Panc1 (cell line): ENCODE measurements at regions not wholly inside any gene's neighbourhood (a gene's known extent, or its start where the extent isn't known, plus 50 kb on each side); places are given as distances from the start of the nearest gene placed in this dataset.

Experiments used
- ATAC-seq: fragments of 200-7000 bp; cut with Tn5 transposase; 2 replicates; pipeline ENCODE4 v1.9.1; 2020; ENCODE audit warnings: mild to moderate bottlenecking, moderate library complexity
- BruUV-seq: library from RNA; stranded (reverse); fragments of 400-500 nt; replicated peaks from 2 replicates; lab custom pipeline; 2021; lab: Mats Ljungman, UMichigan
- CTCF ChIA-PET: fragments of 300-600 bp; sonication (Branson Sonifier 250); formaldehyde crosslinking; loops from one replicate; lab custom pipeline; 2022; ENCODE audit warnings: antibody characterized with exemption; lab: Charles Lee
- POLR2A ChIA-PET: fragments of 300-600 bp; sonication (Branson Sonifier 250); formaldehyde crosslinking; loops from one replicate; lab custom pipeline; 2022; ENCODE audit warnings: antibody characterized with exemption; lab: Charles Lee
- DNase-seq: peaks from one replicate; pipeline ENCODE4 v3.0.0-alpha.2; 2010; ENCODE audit warnings: low read depth, low spot score
- H3K27ac ChIP-seq: 2 replicates; pipeline ENCODE4 v1.5.1; 2011; ENCODE audit warnings: mild to moderate bottlenecking, low read length, inconsistent platforms
- H3K27me3 ChIP-seq: fragments of 200-500 bp; sonication (Bioruptor generic); 2 replicates; pipeline ENCODE4 v1.6.0; 2014; ENCODE audit warnings: low read length, inconsistent platforms; ENCODE audit not compliant: control insufficient read depth, insufficient read depth
- H3K36me3 ChIP-seq: fragments of 200-500 bp; sonication (Bioruptor generic); 2 replicates; pipeline ENCODE4 v1.5.1; 2014; ENCODE audit warnings: inconsistent platforms, mild to moderate bottlenecking, low read length, moderate library complexity; ENCODE audit not compliant: control insufficient read depth, insufficient read depth
- H3K4me1 ChIP-seq: 2 replicates; pipeline ENCODE4 v1.5.1; 2011; ENCODE audit warnings: inconsistent platforms, mild to moderate bottlenecking, low read length, moderate library complexity; ENCODE audit not compliant: control insufficient read depth, insufficient read depth
- H3K4me3 ChIP-seq, 2 experiments: 2 replicates each; pipeline ENCODE4 v1.5.1; 2011 to 2012; ENCODE audit warnings: low read depth in 2 of 2, low read length in 2 of 2, mild to moderate bottlenecking in 2 of 2, inconsistent platforms in 1 of 2, moderate library complexity in 1 of 2
- H3K9me3 ChIP-seq: fragments of 200-500 bp; sonication (Bioruptor generic); 2 replicates; pipeline ENCODE4 v1.5.1; 2014; ENCODE audit warnings: low read depth, mild to moderate bottlenecking, inconsistent platforms, low read length, moderate library complexity; ENCODE audit not compliant: control insufficient read depth, insufficient read depth
- POLR2AphosphoS5 ChIP-seq: IDR thresholded peaks from 2 replicates; pipeline ENCODE4 v1.6.1; 2012; ENCODE audit warnings: mild to moderate bottlenecking, low read depth, low read length, moderate library complexity
- SIN3A ChIP-seq: IDR thresholded peaks from 2 replicates; pipeline ENCODE4 v1.6.1; 2012; ENCODE audit warnings: low read depth, mild to moderate bottlenecking, low read length, moderate library complexity, borderline replicate concordance; ENCODE audit not compliant: insufficient read depth
- TCF7L2 ChIP-seq: IDR thresholded peaks from 2 replicates; pipeline ENCODE4 v1.6.1; 2011; ENCODE audit warnings: mild to moderate bottlenecking, low read depth, low read length, inconsistent platforms
- in situ Hi-C: cut with HindIII; loops from 2 replicates; pipeline ENCODE4 v1.10.0; 2016; ENCODE audit warnings: low sequenced_read_pairs, low pct_unique_long_range_greater_than_20kb
- intact Hi-C: fragments of 100-400 bp; cut with micrococcal nuclease; formaldehyde crosslinking; loops from one replicate; pipeline ENCODE4 v1.10.0; 2022; ENCODE audit not compliant: unreplicated experiment
- TF ChIP-seq, protein P1 (sequence below), 2 experiments: IDR thresholded peaks; 2 replicates each; pipeline ENCODE4 v1.6.1; 2011 to 2012; ENCODE audit warnings: low read depth in 2 of 2, control low read depth in 1 of 2, low read length in 1 of 2, mild to moderate bottlenecking in 1 of 2, moderate library complexity in 1 of 2; ENCODE audit not compliant: insufficient read depth in 1 of 2
- TF ChIP-seq, protein P2 (sequence below): fragments of 450-650 bp; IDR thresholded peaks from 2 replicates; pipeline ENCODE4 v1.5.1; 2017; ENCODE audit warnings: mild to moderate bottlenecking

DNA sequence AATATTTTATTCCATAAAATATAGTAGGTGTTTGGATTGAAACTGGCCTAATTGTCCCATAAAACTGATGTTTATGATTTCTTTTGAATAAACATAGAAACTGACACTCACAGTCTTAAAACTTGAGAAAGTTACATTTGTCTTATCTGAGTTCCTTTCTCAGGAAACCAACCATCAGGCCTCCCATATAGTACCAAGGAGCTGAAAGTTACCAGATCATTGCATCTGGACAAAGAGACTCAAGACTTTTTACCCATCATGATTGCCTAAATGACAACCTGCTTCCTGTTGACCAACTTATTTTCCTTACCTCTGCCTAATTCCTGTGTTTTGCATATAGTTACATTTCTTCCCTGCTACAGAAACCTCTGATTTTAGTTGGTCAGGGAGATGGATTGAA is 137.0 kb upstream of the XPO1 start:
- no peak for DNase-seq
- Histone ChIP-seq H3K36me3 (no peaks in the 10 kb centered on the region), H3K4me3 (no peak overlapping the region), H3K9me3 (peaks cover 15% of the 10 kb centered on the region; the same call in 1 of the 2 replicates), H3K4me1 (peaks cover 9% of the 10 kb centered on the region), H3K27me3 (no peaks in the 10 kb centered on the region), H3K27ac (no peak overlapping the region)
- ATAC-seq, result no peak
- BruUV-seq, result no TSS peak
- ChIA-PET CTCF (no interaction called here), POLR2A (interaction anchor here (0.6 kb wide), 1 partner anchor 55 kb away, joined by 3 read pairs; no protein-coding TSS in a partner anchor)
- in situ Hi-C loops, result no loop called here
- TF ChIP-seq, protein P1, sequence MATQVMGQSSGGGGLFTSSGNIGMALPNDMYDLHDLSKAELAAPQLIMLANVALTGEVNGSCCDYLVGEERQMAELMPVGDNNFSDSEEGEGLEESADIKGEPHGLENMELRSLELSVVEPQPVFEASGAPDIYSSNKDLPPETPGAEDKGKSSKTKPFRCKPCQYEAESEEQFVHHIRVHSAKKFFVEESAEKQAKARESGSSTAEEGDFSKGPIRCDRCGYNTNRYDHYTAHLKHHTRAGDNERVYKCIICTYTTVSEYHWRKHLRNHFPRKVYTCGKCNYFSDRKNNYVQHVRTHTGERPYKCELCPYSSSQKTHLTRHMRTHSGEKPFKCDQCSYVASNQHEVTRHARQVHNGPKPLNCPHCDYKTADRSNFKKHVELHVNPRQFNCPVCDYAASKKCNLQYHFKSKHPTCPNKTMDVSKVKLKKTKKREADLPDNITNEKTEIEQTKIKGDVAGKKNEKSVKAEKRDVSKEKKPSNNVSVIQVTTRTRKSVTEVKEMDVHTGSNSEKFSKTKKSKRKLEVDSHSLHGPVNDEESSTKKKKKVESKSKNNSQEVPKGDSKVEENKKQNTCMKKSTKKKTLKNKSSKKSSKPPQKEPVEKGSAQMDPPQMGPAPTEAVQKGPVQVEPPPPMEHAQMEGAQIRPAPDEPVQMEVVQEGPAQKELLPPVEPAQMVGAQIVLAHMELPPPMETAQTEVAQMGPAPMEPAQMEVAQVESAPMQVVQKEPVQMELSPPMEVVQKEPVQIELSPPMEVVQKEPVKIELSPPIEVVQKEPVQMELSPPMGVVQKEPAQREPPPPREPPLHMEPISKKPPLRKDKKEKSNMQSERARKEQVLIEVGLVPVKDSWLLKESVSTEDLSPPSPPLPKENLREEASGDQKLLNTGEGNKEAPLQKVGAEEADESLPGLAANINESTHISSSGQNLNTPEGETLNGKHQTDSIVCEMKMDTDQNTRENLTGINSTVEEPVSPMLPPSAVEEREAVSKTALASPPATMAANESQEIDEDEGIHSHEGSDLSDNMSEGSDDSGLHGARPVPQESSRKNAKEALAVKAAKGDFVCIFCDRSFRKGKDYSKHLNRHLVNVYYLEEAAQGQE (IDR thresholded peaks at IDR 0.05; ENCODE audit: insufficient read depth in 1 of 2, low read depth in 2 of 2, low read length in 1 of 2), result no peak
- intact Hi-C loops, result no loop called here

DNA sequence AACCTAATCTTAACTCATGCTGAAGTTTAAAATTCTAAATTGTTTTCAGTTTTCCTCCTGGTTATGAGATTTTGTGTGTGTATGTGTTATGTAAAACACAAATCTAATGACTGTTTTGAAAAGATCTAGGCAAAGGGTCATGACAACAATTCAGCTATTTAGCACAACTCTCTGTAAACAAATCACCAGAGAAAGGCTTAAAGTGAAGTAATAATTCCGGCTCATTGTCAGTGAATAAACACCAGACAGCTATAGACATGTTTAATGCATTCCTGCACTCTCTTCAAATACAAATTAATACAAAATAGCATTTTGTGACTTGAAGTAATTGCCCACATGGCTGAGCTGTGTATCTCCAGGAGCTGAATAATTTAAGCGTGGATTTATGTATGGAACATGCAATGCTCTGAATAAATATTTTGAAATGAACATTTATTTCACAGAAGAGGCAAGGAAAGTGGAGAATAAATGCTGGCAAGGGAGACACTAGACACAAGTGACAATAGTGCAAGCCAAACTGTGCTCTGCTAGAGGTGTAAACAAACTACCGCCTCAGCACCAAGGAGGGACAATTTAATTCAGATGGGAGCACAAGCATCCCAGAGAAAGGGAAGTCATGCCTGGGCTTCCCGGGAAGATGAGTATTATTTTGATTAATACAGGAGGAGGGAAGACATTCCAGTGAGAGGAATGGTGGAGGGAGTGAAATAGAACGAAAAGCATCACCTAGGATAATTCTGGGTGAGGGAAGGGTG is 133.6 kb upstream of the XPO1 start:
- intact Hi-C loops (no loop called here), in situ Hi-C loops (no loop called here)
- Histone ChIP-seq H3K4me3 (peak overlapping the region; percentile 32 to 45), H3K4me1 (peaks cover 9% of the 10 kb centered on the region), H3K9me3 (peaks cover 15% of the 10 kb centered on the region; the same call in 1 of the 2 replicates), H3K27me3 (no peaks in the 10 kb centered on the region), H3K27ac (peak overlapping the region; percentile 96), H3K36me3 (no peaks in the 10 kb centered on the region)
- ChIA-PET POLR2A (interaction anchor here (0.5 to 1.3 kb wide), 5 partner anchors 55 to 135 kb away, joined by 3 to 11 read pairs (median 4); partner anchors contain the start of gene XPO1), CTCF (interaction anchor here (0.6 kb wide), 1 partner anchor 264 kb away, joined by 3 read pairs; no protein-coding TSS in a partner anchor)
- BruUV-seq, result no TSS peak
- DNase-seq (no peak), ATAC-seq (peak; percentile 72)
- TF ChIP-seq SIN3A (no peak), POLR2AphosphoS5 (no peak), TCF7L2 (no peak; the same call in 1 of the 2 replicates)
- TF ChIP-seq, protein P2, sequence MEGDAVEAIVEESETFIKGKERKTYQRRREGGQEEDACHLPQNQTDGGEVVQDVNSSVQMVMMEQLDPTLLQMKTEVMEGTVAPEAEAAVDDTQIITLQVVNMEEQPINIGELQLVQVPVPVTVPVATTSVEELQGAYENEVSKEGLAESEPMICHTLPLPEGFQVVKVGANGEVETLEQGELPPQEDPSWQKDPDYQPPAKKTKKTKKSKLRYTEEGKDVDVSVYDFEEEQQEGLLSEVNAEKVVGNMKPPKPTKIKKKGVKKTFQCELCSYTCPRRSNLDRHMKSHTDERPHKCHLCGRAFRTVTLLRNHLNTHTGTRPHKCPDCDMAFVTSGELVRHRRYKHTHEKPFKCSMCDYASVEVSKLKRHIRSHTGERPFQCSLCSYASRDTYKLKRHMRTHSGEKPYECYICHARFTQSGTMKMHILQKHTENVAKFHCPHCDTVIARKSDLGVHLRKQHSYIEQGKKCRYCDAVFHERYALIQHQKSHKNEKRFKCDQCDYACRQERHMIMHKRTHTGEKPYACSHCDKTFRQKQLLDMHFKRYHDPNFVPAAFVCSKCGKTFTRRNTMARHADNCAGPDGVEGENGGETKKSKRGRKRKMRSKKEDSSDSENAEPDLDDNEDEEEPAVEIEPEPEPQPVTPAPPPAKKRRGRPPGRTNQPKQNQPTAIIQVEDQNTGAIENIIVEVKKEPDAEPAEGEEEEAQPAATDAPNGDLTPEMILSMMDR, result no peak
- TF ChIP-seq, protein P1 (IDR thresholded peaks at IDR 0.05; ENCODE audit: insufficient read depth in 1 of 2, low read depth in 2 of 2, low read length in 1 of 2), result no peak; a peak in 1 of 4 replicates
